Kidney capillary endothelial cell (primary cell): ENCODE measurements at regions not wholly inside any gene's neighbourhood (a gene's known extent, or its start where the extent isn't known, plus 50 kb on each side); places are given as distances from the start of the nearest gene placed in this dataset.

Source experiments
- DNase-seq: peaks from one replicate; pipeline ENCODE4 v3.0.0-alpha.2; 2018; ENCODE audit warnings: low spot score

DNA sequence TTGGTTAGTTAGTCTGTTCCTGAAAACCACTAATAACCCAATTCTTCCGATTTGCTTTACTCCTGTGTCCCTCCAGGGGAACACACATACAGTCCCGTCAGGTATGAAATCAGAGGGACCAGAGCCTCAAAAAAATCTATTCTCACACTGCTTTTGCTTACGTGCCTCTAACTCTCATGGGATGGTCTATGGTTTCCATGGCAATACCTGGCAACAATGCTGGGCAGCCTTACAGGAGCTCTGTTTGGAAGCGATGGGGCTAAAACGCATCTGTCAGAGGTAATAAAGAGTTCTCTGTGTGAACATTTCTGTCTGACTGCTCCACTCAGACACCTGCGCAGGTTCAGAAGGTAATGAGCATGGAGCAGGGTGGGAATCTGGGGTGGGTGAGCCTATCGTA lies 376.2 kb downstream of the GXYLT1 start:
- no peak for DNase-seq

DNA sequence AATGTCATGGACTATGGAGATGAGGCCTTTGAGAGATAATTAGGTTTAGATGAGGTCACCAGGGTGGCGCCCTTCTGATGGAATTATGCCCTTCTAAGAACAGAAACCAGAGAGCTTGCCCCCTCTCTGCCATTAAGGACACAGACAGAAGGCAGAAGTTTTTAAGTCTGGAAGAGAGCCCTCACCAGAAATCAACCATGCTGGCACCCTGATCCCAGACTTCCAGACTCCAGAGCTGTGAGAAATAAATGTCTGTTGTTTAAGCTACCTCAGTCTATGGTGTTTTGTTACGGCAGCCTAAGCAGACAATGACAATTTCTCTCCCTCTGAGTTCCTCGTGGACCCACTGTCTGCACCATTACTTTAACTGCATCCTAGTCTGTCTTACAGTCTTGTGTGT lies 382.0 kb downstream of the GXYLT1 start:
- no peak for DNase-seq

DNA sequence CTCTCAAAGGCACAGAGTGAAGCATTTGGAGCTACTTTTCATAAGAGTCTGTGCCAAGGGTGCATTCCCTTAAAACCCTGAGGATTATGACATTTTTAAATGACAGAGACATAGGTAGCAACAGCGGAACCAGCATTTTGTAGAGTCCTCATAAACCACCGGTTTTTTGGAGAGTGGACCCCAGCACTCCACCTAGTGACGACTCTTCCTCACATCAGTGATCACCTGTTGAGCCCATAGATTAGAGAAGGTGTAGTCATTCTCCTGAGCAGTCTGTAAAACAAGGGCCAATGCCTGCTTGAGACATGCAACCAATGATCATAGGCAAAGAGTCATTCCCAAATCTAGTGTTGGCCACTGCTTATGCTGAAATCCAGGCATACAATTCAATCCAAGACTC lies 399.1 kb downstream of the GXYLT1 start:
- no peak for DNase-seq

DNA sequence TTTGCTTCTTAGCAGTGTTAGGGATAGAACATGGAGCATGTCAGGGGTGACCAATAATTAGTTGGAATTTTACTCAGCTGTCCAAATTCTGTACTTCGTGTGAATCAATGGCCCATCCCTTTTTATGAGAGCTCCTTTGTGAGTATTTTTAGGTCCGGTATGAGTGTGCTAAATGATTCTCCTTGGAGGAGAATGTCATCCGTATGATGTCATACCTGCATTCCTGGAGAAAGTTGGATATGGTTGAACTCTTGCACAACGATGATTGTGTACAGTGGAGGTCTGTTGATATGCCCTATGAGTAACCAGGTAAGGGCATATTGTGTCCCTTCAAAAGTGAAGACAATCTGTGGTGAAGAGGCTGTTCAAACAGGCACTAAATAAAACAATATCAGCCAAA lies 400.8 kb downstream of the GXYLT1 start:
- no peak for DNase-seq

DNA sequence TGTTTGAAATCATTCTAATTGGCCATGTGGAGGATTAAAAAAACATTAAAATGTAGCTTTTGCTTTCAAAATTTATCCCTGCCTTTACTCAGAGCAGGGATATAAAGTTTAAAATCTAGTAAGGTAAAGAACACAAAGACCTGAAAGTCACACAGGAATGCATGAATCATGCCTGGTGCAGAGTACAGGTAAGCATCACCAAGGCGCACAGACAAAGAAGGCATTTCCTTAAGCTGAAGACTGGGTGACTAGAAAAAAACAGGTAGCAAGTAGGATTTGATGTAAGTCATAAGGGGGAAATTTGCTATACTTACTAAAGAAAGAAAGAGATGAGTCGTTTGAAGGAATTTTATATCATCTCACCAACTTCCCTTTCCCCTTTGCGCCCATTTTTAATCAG lies 405.6 kb downstream of the GXYLT1 start:
- peak; percentile 1 for DNase-seq

DNA sequence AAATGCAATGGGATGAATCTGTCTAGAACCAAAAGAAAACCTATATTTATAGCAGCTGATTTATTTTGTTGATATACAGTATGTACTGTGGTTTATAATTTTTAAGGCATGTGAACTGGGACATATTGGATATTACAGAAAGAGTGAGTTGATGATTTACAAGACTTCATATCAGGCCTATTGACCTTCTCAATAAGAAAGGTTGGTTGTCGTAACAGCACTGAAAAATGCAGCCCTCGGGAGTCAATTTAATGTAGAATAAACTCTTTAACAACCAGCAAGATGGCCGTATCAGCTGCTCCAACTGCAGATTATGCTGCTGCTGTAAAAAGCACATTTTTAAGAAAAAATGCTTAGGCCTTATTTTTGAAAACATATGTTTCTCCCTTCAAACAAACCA lies 407.3 kb downstream of the GXYLT1 start:
- no peak for DNase-seq

DNA sequence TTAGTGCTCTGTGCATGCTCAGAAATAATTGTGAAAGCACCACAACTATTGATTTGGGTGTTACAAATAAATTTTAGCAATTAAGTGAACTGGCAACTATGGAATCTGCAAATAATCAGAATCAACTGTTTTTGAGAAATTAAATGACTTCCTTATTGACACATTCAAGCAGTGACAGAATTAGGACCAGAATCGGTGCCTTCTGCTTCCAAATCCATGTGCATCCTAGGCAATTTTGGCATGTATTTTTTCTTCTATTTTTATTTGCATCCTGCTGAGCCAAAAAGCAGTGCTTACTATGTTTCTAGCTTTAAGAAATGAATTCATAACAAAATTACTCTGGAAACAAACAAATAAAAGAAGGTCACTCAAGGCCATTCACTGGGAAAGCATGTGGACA lies 408.2 kb downstream of the GXYLT1 start:
- DNase-seq, result no peak

DNA sequence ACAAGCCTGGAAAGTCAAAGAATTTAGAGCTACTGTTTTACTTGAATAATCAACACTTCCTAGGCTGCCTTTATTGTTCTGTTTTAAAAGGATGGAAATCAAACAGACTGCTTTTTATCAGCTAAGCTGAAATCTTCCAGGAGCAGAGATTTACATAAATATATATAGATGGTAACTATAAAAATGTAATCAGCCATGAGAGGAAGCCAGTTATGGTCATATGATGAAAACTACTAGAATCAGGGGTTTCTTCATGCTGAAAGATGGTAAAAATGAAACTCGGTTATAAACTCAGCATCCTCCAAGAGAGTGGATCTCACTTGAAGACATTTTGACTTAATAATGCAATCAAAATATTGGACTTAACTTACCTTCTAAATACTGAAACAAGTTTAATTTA lies 413.0 kb downstream of the GXYLT1 start:
- DNase-seq, result no peak

DNA sequence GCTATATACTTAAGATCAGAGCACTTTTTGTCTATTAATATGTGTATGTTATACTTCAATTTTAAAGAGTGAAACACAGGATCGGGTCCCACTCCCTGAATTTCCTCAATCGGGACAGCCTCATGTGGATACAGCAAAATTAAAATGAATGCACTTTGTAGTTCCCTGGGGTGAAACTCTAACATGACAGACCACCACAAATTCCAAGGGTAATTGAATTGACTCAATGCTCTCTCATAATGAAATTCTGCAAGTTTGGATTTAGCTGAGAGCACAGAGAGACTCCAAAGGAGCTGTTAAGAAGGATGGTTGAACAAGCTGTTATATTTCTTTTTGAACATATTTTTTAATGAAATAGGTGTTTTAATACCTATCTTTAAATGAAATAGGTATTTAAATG lies 413.6 kb downstream of the GXYLT1 start:
- DNase-seq, result no peak

DNA sequence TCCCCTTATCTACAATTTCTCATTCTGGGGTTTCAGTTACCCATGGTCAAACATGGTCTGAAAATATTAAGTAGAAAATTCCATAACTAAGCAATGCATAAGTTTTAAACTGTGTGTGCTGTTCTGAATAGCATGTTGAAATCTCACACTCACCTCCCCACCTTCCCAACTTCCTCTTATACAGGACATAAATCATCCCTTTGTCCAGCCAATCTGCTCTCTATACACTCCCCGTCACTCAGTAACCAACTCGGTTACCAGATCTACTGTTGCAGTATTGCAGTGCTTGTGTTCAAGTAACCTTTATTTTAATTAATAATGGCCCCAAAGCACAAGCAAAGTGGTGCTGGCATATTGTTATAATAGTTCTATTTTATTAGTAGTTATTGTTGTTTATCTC lies 420.5 kb downstream of the GXYLT1 start:
- DNase-seq, result no peak

DNA sequence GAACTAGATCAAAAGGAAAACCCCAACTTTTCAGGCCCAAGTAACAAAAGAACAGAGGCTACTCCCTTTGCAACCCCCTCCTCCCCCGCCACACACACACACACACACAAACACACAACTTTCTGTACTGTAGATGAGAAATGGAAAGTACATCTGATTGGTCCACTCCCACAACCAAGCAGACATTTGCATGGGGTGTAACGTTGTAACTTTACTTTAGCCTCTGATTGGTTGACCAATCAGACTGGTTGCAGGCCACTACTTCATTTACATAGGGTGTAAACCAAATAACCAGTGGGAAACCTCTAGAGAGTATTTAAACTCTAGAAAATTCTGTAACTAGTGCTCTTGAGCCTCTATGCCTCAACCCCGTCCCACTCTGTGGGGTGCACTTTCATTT lies 425.5 kb downstream of the GXYLT1 start:
- no peak for DNase-seq

DNA sequence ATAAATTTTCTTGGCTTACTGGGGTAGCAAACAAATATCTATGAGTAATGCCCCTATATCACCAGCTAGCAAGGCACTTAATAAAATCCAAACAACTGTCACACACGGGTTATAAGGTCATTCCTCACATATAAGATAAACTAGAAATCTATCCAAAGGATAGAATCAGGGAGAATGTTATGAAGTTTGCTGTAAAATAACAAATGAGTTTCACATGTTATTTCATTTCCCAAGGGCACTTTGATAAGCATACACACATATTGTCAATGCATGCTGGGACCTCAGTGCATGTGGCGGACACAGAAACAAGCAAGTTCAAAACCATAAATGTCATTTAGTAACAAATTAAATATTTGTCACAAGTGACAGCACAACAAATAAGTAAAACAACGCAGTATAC lies 429.4 kb downstream of the GXYLT1 start:
- no peak for DNase-seq

DNA sequence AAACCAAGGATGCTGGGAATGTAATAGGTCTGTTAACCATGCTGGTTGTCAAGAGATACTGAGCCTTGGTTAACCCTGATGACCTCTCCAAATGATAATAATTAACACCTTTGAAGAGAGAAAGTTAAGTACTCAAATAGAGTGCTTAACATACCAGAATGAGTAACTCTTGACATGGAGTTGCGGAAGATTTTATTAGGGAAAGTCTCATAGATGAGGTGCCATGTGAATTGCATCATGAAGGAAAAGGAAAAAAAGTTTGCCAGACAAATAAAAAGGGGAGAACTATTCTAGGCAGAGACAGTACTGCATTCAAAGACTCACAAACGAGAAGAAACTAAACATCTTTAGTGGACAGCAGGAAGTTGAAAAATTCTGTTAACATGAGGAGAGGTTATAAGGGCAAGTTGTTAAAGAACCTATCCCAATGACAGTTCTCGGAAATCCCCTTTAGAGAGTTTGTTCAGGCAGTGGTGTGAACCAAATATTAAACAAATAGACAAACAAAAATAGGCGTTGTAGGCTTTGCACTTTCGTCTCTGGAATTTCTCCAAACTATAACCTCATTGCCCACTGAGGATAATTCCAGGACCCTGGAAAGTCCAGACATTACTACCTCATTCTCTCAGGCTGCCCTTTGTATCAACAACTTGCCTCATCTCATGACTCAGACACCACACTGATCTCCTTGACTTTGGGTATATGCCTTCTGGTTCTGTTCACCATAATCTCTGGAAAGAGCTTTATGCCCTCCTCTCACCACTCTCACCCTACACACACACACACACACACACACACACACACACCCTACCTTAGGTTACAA lies 435.0 kb downstream of the GXYLT1 start:
- DNase-seq, result no peak

DNA sequence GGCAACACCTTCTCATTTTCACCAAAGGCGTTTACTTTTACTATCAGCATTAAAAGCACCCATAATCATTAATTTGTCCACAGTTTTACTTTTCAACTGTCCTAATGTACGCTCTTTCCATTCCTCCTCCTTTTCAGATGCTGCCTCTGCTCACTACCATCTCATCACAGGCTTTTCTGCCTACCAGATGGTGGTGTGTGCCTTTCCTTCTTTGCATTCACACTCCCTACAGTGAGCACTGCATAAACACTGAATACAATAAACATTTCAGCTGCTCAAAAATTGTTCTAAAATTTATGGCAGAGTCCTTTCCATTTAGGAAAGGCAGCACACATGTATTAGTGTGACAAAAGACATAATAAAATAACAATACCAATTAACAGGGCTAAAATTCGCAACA lies 435.7 kb downstream of the GXYLT1 start:
- no peak for DNase-seq

DNA sequence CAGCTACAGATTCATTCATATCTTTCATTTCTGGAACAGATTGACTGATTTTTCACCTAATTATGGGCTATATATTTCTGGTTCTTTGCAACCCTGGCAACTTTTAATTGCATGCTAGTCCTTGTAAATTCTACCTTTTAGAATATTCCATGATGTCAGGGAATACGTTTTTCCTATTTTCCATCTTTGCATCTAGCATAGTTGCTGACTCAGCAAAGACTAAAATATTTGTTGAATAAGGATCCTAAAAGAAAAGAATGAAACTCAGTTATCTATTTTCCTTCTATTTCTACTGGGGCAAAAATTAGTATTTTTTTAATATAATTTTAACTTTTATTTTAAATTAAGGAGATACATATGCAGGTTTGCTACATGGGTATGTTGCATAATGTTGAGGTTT lies 438.3 kb downstream of the GXYLT1 start:
- no peak for DNase-seq

DNA sequence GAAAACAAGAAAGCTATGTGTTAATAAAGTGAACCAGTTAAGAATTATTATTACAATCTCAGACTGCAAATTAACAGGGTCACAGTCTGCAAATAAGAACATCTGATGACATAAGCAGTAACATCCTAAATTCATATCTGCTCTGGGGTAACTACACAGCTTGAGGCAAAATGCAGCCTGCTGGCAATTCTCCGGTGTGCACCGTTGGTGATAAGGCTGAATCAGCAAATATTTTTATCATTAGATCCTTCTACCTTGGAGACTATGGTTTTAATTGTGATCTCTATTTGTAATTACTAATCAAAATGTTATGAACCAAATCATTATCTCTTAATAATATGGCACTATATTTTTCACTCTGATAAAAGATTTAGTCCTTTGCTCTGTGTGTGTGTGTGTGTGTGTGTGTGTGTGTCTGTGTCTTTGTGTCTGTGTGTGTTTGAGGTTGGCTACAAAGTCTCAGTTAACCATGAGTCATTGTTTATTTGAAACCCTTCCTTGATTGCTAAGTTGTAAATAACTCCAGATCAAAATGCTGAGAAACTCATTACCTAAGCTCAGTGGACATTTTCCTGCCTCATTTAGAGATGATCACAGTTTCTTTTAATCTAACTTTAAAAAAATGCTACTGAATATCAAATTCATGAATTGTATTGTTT lies 442.6 kb downstream of the GXYLT1 start:
- DNase-seq, result no peak

DNA sequence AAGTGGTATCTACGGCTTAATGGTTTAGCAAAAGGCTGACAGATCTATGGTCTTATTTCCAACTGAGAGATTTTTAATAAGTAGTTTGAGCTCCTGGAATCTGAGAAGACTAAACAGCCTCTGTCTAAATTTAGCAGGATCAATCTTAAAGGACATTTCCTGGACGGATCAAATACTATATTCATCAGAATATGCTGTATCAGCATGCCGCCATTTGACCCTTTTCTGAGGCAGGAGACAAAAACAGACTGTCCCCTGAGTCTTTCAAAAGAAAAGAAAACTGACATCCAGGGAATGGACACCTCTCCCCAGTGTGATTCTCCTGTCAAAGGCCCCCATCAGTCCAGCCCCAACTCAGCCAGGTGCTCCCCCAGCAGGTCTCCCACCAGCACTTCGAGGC lies 443.7 kb downstream of the GXYLT1 start:
- DNase-seq, result no peak

DNA sequence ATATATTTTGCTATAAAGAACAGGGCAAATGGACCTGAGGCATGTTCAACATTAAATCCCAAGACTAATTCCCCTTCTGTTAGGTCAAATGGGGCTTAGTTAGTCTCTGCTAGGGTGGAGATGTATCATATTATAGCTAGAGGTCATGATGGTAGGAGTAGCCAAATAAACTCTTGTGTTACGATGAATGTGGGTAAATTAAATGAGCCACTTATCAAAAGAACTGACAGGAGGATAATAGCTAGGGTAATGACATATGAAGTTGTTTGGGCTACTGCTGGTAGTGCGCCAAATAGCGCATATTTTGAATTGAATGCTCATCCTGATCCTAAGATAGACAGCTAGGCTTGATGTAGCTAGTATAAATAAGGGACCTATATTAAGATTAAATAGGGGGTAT lies 445.0 kb downstream of the GXYLT1 start:
- DNase-seq, result no peak

DNA sequence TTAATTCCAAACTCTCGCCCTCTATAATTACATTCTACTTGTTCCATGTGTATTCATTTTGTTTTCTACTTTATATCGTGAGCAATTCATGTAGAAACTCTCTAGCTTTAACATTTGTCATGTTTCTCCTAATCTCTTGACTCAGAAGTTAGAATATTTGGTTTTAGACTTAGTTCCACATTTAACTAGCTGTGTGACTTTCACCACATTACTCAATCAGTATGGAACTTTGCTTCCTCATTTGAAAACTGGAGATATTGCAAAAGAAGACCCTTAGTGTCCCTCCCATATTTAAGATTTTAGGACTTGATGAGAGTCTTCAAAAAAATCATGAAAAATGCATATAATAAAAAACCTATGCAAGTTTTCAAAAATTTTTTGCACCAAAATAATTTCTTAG lies 447.5 kb downstream of the GXYLT1 start:
- DNase-seq, result no peak

DNA sequence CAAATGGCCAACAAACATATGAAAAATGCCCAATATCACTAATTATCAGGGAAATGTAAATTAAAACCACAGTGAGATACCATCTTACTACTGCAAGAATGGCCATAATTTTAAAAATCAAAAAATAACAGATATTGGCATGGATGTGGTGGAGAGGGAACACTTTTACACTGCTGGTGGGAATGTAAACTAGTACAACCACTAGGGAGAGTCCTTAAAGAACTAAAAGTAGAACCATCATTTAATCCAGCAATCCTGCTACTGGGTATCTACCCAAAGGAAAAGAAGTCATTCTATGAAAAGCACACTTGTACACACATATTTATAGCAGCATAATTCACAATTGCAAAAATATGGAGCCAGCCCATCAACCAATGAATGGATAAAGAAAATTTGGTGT lies 459.7 kb downstream of the GXYLT1 start:
- no peak for DNase-seq

DNA sequence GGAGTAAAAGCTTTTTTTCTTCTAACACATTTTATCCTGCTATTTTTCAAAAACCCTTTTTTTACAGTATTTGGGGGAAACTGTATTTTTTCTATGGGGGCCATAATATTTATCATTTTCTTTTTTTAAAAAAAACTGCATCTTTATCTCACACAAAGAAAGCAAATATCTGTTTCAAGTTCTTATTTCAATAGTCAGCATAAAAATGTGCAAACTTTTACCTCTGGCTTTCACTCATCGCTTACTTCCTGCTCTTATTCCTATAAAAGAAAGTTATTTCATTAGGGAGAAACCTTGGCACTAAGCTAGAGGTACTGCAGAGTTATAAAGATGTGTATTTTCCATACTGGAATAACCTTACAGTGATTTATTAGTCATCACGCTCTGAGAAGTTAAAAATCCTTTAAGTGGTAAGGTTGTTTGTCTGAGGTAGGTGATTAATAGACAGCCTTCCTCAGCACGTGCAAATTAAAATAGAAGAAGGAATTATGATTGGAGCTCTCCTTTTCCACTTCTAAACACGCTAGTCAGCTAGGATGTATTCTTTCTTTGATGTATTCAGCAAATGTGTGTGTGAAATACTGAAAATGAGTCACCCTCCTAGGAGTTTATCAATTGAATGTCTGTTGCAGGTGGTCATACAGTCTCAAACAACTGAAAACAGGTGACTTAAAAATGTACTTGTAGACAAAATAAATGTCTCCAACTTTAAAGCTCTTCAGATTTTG lies 461.0 kb downstream of the GXYLT1 start:
- no peak for DNase-seq

DNA sequence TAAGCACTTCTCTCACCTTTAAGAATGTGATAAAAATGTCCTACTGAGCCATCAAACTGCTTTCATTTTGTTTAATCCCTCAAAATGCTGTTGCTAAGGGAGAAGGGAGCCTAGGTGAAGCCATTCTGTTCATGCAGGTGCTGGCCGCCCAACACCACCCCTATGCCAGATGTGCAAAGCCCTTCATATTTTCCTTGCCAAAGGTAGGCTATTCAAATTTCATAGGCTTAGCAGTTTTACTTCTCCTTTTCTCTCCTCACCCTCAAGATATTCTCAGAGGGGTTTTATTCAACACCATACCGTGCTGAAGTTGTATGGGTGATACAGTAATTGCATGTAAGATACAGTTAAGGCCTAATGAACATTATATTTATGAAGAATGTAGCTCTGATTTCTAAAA lies 461.7 kb downstream of the GXYLT1 start:
- DNase-seq, result no peak

DNA sequence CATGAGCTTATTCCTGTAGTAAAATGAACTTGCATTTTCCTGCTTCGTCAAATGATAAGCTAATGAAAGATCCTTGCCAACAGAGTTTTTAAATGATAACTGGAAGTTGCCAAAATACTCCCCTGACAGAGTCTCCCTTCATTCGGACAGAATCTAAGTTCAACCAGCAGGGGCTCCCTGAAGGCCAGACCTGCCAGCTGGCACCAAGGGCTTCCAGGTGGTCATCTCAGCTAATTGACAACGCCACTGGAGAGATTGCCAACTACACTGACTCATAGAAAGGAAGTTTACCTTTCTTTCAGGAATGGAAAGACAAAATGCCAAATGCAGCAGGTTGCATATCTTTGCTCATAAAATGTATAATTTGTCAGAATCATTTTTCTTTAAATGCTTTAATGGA lies 462.8 kb downstream of the GXYLT1 start:
- DNase-seq, result no peak
